SK-N-SH treated with all-trans-retinoic acid at 6 μM for 48 hours (cell line): ENCODE measurements at regions not wholly inside any gene's neighbourhood (a gene's known extent, or its start where the extent isn't known, plus 50 kb on each side); places are given as distances from the start of the nearest gene placed in this dataset.

ENCODE experiments used
- ATAC-seq: fragments of 200-7000 bp; cut with Tn5 transposase; 3 replicates; pipeline ENCODE4 v1.9.1; 2020; ENCODE audit warnings: mild to moderate bottlenecking, moderate library complexity
- BACH2 ChIP-seq: fragments of 250-450 bp; sonication (Bioruptor Pico); IDR thresholded peaks from 2 replicates; pipeline ENCODE4 v1.9.0; 2021; ENCODE audit warnings: mild to moderate bottlenecking, borderline replicate concordance
- CREB5 ChIP-seq: fragments of 250-450 bp; sonication (Bioruptor Pico); IDR thresholded peaks from 2 replicates; pipeline ENCODE4 v1.5.1; 2020; ENCODE audit warnings: low read depth, mild to moderate bottlenecking, moderate library complexity
- CSRNP3 ChIP-seq: fragments of 250-450 bp; sonication (Bioruptor Pico); IDR thresholded peaks from 2 replicates; pipeline ENCODE4 v1.5.1; 2021; ENCODE audit warnings: mild to moderate bottlenecking, moderate library complexity
- ESRRG ChIP-seq: fragments of 250-450 bp; sonication (Bioruptor Pico); IDR thresholded peaks from 2 replicates; pipeline ENCODE4 v1.6.1; 2021; ENCODE audit warnings: mild to moderate bottlenecking
- GLIS3 ChIP-seq: fragments of 250-450 bp; sonication (Bioruptor Pico); IDR thresholded peaks from 2 replicates; pipeline ENCODE4 v1.5.0; 2020; ENCODE audit warnings: mild to moderate bottlenecking, moderate library complexity
- ISL1 ChIP-seq: fragments of 250-450 bp; sonication (Bioruptor Pico); IDR thresholded peaks from 2 replicates; pipeline ENCODE4 v2.1.2; 2022; ENCODE audit warnings: mild to moderate bottlenecking, moderate library complexity
- OSR1 ChIP-seq: fragments of 250-450 bp; sonication (Bioruptor Pico); IDR thresholded peaks from 2 replicates; pipeline ENCODE4 v1.8.0; 2022; ENCODE audit warnings: moderate library complexity, mild to moderate bottlenecking, inconsistent platforms
- PATZ1 ChIP-seq: fragments of 250-450 bp; sonication (Bioruptor Pico); IDR thresholded peaks from 2 replicates; pipeline ENCODE4 v1.8.0; 2020; ENCODE audit warnings: mild to moderate bottlenecking, moderate library complexity, borderline replicate concordance
- POU6F1 ChIP-seq: fragments of 250-450 bp; sonication (Bioruptor Pico); IDR thresholded peaks from 2 replicates; pipeline ENCODE4 v1.8.0; 2021; ENCODE audit warnings: low read depth, mild to moderate bottlenecking, moderate library complexity, borderline replicate concordance
- PPARA ChIP-seq: fragments of 250-450 bp; sonication (Bioruptor Pico); IDR thresholded peaks from 2 replicates; pipeline ENCODE4 v1.5.0; 2020; ENCODE audit warnings: mild to moderate bottlenecking, borderline replicate concordance
- RARB ChIP-seq: fragments of 250-450 bp; sonication (Bioruptor Pico); IDR thresholded peaks from 2 replicates; pipeline ENCODE4 v1.8.0; 2021; ENCODE audit warnings: mild to moderate bottlenecking, moderate library complexity
- SNAI2 ChIP-seq: fragments of 250-450 bp; sonication (Bioruptor Pico); IDR thresholded peaks from 2 replicates; pipeline ENCODE4 v1.5.0; 2020; ENCODE audit warnings: mild to moderate bottlenecking, moderate library complexity
- TOX ChIP-seq: fragments of 250-450 bp; sonication (Bioruptor Pico); IDR thresholded peaks from 2 replicates; pipeline ENCODE4 v1.8.0; 2021; ENCODE audit warnings: mild to moderate bottlenecking, moderate library complexity, borderline replicate concordance
- ZC3H10 ChIP-seq: fragments of 250-450 bp; sonication (Bioruptor Pico); IDR thresholded peaks from 2 replicates; pipeline ENCODE4 v1.5.1; 2021; ENCODE audit warnings: mild to moderate bottlenecking, moderate library complexity
- ZFP3 ChIP-seq: fragments of 250-450 bp; sonication (Bioruptor Pico); IDR thresholded peaks from 2 replicates; pipeline ENCODE4 v1.5.0; 2020; ENCODE audit warnings: mild to moderate bottlenecking, moderate library complexity
- ZFP30 ChIP-seq: fragments of 450-650 bp; formaldehyde crosslinking; IDR thresholded peaks from 2 replicates; pipeline ENCODE4 v1.5.0; 2022; ENCODE audit warnings: mild to moderate bottlenecking, moderate library complexity
- ZNF565 ChIP-seq: fragments of 450-650 bp; formaldehyde crosslinking; conservative IDR thresholded peaks from 2 replicates; pipeline ENCODE4 v1.5.0; 2020; ENCODE audit warnings: low read depth, mild to moderate bottlenecking, moderate library complexity
- ZNF70 ChIP-seq: fragments of 450-650 bp; formaldehyde crosslinking; IDR thresholded peaks from 2 replicates; pipeline ENCODE4 v1.5.0; 2020; ENCODE audit warnings: mild to moderate bottlenecking, moderate library complexity
- ZNF8 ChIP-seq: fragments of 450-650 bp; formaldehyde crosslinking; IDR thresholded peaks from 2 replicates; pipeline ENCODE4 v1.5.0; 2020; ENCODE audit warnings: mild to moderate bottlenecking, moderate library complexity

- ATAC-seq: no peak
- no peak for TF ChIP-seq ZFP30 (CRISPR knock-in tag)
- no peak for TF ChIP-seq ZC3H10 (CRISPR knock-in tag)
- no peak for TF ChIP-seq TOX (CRISPR knock-in tag)
- no peak for TF ChIP-seq BACH2 (CRISPR knock-in tag)
- no peak for TF ChIP-seq PPARA (CRISPR knock-in tag)
- no peak for TF ChIP-seq POU6F1 (CRISPR knock-in tag)
- no peak for TF ChIP-seq OSR1 (CRISPR knock-in tag)
- no peak for TF ChIP-seq ZNF8 (CRISPR knock-in tag)
- no peak for TF ChIP-seq CREB5 (CRISPR knock-in tag)
- no peak for TF ChIP-seq GLIS3
- TF ChIP-seq SNAI2 (CRISPR knock-in tag): no peak
- no peak for TF ChIP-seq ZNF70 (CRISPR knock-in tag)
- no peak for TF ChIP-seq RARB
- no peak for TF ChIP-seq ZFP3 (CRISPR knock-in tag)
- no peak for TF ChIP-seq CSRNP3 (CRISPR knock-in tag)
- TF ChIP-seq ESRRG: no peak
- no peak for TF ChIP-seq PATZ1 (CRISPR knock-in tag)
- TF ChIP-seq, all 23 proteins: peak for 0
Measured at GRCh38 chr2:192593561-192593960, 398.8 kb upstream of the TMEFF2 start.

- no peak for ATAC-seq
- TF ChIP-seq BACH2 (CRISPR knock-in tag) (no peak), RARB (no peak), ZNF8 (CRISPR knock-in tag) (no peak), ESRRG (no peak), ZFP30 (CRISPR knock-in tag) (no peak), ZNF565 (CRISPR knock-in tag) (no peak), ZC3H10 (CRISPR knock-in tag) (no peak), PPARA (CRISPR knock-in tag) (no peak)
Measured at GRCh38 chr2:192591617-192592016, 396.9 kb upstream of the TMEFF2 start.

GRCh38 chr2:192585418-192585817, 390.7 kb upstream of the TMEFF2 start:
- TF ChIP-seq PATZ1 (CRISPR knock-in tag) (peak; percentile 69; the same call in 1 of the 2 replicates), TOX (CRISPR knock-in tag) (peak; percentile 32; the same call in 1 of the 2 replicates), ISL1 (CRISPR knock-in tag) (peak; percentile 97), CREB5 (CRISPR knock-in tag) (no peak; the same call in 1 of the 2 replicates), ZC3H10 (CRISPR knock-in tag) (peak; percentile 58; the same call in 1 of the 2 replicates)
- ATAC-seq: peak; percentile 73
